ENCODE measurements at regions not wholly inside any gene's neighbourhood (a gene's known extent, or its start where the extent isn't known, plus 50 kb on each side); places are given as distances from the start of the nearest gene placed in this dataset.
"Not testable (repeated sequence)": the region's sequence is repeated elsewhere in the genome, so short reads cannot be mapped to it uniquely, and the experiment has no call there.

GRCh38 chr16:77057161-77057774 lies 133.7 kb upstream of the MON1B start:
- no peak for FAIRE-seq
- DNase-seq (ENCODE audit: insufficient read length, low spot score): no peak

- DNase-seq (ENCODE audit: insufficient read length, low spot score): no peak
- FAIRE-seq: no peak
Observed at GRCh38 chr16:77059446-77059845, 131.5 kb upstream of the MON1B start.

- FAIRE-seq (no peak), DNase-seq (ENCODE audit: insufficient read length, low spot score) (no peak)
Observed at GRCh38 chr16:77060614-77061013, 130.4 kb upstream of the MON1B start.

- no peak for FAIRE-seq
- DNase-seq (ENCODE audit: insufficient read length, low spot score): no peak
Observed at GRCh38 chr16:77062878-77063675, 127.9 kb upstream of the MON1B start.

- FAIRE-seq (no peak), DNase-seq (ENCODE audit: insufficient read length, low spot score) (no peak)
Observed at GRCh38 chr16:77063676-77064016, 127.3 kb upstream of the MON1B start.

GRCh38 chr16:77064037-77064436 lies 127.0 kb upstream of the MON1B start:
- DNase-seq (ENCODE audit: insufficient read length, low spot score): no peak
- no peak for FAIRE-seq

GRCh38 chr16:77066896-77067496 lies 124.0 kb upstream of the MON1B start:
- DNase-seq (ENCODE audit: insufficient read length, low spot score) (no peak), FAIRE-seq (no peak)

- no peak for FAIRE-seq
Observed at GRCh38 chr16:77067900-77068299, 123.1 kb upstream of the MON1B start.

GRCh38 chr16:77068402-77068801 lies 122.6 kb upstream of the MON1B start:
- DNase-seq (ENCODE audit: insufficient read length, low spot score) (no peak), FAIRE-seq (no peak)

More at GRCh38 chr16:77067900-77068299, 123.1 kb upstream of the MON1B start:
- no peak for DNase-seq (ENCODE audit: insufficient read length, low spot score)

- FAIRE-seq (no peak), DNase-seq (ENCODE audit: insufficient read length, low spot score) (no peak)
Observed at GRCh38 chr16:77069929-77070328, 121.1 kb upstream of the MON1B start.

- DNase-seq (ENCODE audit: insufficient read length, low spot score): no peak
- FAIRE-seq: no peak
Observed at GRCh38 chr16:77070683-77071082, 120.3 kb upstream of the MON1B start.

GRCh38 chr16:77076839-77077238 lies 114.2 kb upstream of the MON1B start:
- DNase-seq (ENCODE audit: insufficient read length, low spot score): no peak
- no peak for FAIRE-seq

- no peak for DNase-seq (ENCODE audit: insufficient read length, low spot score)
- FAIRE-seq: no peak
Observed at GRCh38 chr16:77077256-77077922, 113.6 kb upstream of the MON1B start.

- no peak for FAIRE-seq
- no peak for DNase-seq (ENCODE audit: insufficient read length, low spot score)
Observed at GRCh38 chr16:77085981-77086380, 105.0 kb upstream of the MON1B start.

GRCh38 chr16:77090062-77090461 lies 100.9 kb upstream of the MON1B start:
- DNase-seq (ENCODE audit: insufficient read length, low spot score): no peak
- no peak for FAIRE-seq

GRCh38 chr16:77093309-77093708 lies 97.7 kb upstream of the MON1B start:
- no peak for FAIRE-seq
- no peak for DNase-seq (ENCODE audit: insufficient read length, low spot score)

- no peak for DNase-seq (ENCODE audit: insufficient read length, low spot score)
- no peak for FAIRE-seq
Observed at GRCh38 chr16:77093999-77094398, 97.0 kb upstream of the MON1B start.

- FAIRE-seq (no peak), DNase-seq (ENCODE audit: insufficient read length, low spot score) (no peak)
Observed at GRCh38 chr16:77111056-77111565, 79.9 kb upstream of the MON1B start.

GRCh38 chr16:77112746-77113145 lies 78.2 kb upstream of the MON1B start:
- FAIRE-seq (no peak), DNase-seq (ENCODE audit: insufficient read length, low spot score) (no peak)

GRCh38 chr16:77113835-77114234 lies 77.2 kb upstream of the MON1B start:
- no peak for FAIRE-seq
- no peak for DNase-seq (ENCODE audit: insufficient read length, low spot score)

- DNase-seq (ENCODE audit: insufficient read length, low spot score); FAIRE-seq: not testable (repeated sequence)
Observed at GRCh38 chr16:77114361-77114760, 76.6 kb upstream of the MON1B start.
